ENCODE measurements at regions not wholly inside any gene's neighbourhood (a gene's known extent, or its start where the extent isn't known, plus 50 kb on each side); places are given as distances from the start of the nearest gene placed in this dataset.

GRCh38 chr10:90470966-90471365 is 386.9 kb downstream of the HTR7 start:
- no peak for DNase-seq (ENCODE audit: low spot score)

DNA sequence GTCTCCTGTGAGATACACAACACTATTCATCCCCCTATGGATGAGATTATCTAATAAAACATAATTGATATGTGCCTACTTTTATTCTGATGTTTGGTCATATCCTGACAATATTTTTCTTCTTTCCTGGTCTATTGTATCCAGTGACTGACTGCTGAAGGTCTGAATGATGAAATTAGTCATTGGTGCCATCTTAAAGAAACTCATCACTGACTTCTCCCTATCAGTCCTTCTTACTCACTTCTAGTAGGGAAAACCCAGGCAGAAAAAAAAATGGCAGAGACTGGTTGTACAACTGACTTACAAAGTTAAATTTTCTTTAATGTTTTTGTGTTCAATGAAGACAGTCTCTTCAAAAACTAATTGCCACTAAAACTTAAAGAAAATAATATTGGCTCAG is 377.4 kb downstream of the HTR7 start:
- DNase-seq (ENCODE audit: low spot score): no peak

DNA sequence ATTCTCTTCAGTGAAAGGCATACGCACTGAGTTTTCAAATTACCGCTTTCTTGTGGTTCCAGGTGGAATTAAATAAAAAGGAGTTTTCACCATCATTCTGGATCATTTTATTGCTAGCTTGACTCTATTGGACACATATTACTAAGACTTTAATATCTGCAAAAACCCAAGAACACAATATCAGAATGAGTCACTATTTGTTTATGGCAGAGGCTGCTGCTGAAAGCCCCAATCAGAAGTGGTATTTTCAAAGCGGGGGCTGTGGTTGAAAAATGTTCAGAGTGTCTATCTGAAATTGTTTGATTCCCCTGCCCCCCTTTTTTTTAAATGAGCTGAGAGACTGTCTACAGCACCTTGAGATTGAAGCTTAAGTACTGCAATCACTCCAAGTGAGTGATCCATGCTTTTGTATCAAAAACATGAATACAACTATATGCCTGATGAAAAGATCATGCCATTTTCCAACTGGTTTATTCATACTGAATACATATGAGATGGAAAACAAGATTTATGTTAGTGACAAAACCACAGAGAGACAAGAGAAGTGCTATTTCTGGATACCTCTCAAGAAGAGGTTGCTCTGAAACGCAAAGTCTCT is 376.4 kb downstream of the HTR7 start:
- no peak for DNase-seq (ENCODE audit: low spot score)

GRCh38 chr10:90484518-90484917 is 373.3 kb downstream of the HTR7 start:
- DNase-seq (ENCODE audit: low spot score): no peak

DNA sequence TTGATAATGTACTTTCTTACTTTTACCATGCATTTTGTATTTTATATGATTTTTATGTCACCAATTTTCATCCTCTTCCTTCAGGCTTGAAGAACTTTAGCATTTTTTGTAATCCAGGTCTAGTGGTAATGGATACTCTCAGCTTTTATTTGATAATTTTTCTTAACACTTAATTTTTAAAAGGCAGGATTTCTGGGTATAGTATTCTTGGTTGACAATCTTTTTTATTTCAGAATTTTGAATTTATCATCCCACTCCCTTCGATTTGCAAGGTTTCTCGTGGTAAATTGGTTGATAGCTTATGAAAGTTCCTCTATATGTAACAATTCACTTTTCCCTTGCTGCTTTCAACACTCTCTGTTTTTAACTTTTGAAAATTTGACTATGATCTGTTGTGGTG is 363.7 kb downstream of the HTR7 start:
- no peak for DNase-seq (ENCODE audit: low spot score)

- no peak for DNase-seq (ENCODE audit: low spot score)
Observed at GRCh38 chr10:90504172-90504571, 353.7 kb downstream of the HTR7 start.

DNA sequence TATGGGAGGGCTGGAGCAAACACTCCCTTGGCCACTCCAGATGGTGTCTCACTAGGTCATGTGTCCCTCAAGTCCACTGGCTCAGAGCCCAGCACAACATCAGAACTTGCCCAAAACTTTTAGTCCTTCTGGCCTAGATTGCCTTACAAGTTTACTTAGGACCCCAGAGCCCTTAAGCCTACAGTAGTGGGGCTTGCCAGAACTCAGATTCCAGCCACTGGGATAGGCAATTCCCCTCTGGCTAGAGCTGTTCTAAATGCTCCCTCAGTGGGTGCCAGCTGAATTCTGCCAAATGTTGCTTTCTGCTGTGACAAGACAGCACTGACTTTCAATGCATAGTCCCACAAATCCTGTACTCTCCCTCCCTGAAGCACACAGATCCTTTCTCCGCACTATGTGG is 331.1 kb downstream of the HTR7 start:
- no peak for DNase-seq (ENCODE audit: low spot score)

- DNase-seq (ENCODE audit: low spot score): no peak
Observed at GRCh38 chr10:90530521-90530920, 327.3 kb downstream of the HTR7 start.

DNA sequence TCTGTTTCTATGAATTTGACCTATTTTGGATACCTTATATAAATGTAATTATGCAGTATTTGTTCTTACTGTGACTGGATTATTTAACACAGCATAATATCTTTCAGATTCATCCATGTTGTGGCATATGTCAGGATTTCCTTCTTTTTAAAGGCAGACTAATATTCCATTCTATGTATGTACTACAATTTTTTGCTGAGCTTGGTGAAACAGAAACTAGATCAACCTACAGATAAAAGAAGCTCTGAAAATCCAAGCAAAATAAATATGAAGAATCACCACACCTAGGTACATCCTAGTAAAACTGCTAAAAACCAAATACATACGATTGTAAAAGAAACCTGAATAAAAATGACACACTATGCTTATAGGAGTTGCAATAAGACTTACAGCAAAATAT is 300.5 kb downstream of the HTR7 start:
- DNase-seq (ENCODE audit: low spot score): no peak

DNA sequence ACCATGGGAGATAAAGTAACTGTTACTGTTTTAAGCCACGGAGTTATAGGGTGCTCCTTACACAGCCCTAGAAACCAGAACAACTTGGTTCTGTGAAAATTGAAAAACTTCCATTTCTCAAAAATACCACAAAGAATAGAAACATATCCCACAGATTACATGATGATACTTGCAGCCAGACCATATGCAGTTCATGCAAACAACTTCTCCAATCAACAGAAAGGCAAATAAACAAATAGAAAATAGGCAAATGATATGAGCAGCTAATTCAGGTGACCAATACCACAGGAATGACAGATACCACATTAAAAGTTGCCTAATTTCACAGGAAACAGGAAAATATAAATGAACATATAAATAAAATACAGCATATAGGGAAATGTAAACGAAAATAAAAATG is 297.5 kb downstream of the HTR7 start:
- no peak for DNase-seq (ENCODE audit: low spot score)

DNA sequence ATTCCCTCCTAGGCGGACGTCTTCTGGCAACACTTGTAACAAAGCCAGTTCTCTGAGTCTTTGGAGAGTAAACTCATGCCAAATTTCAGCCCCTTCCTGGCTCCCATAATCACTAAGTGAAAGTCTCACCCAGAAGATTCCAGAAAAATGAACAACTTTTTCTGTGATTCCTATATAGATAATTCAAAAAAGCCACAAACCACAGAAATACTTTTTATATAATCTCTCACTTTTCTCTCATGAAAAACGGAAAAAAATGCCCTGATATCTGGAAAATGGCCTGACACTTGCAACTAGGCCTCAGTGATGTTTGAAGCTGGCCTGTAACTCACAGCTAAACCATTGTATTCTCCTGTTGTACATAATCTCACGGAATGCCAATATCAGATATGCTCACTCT is 296.2 kb downstream of the HTR7 start:
- no peak for DNase-seq (ENCODE audit: low spot score)

GRCh38 chr10:90571481-90572258 is 286.2 kb downstream of the HTR7 start:
- no peak for DNase-seq (ENCODE audit: low spot score)

DNA sequence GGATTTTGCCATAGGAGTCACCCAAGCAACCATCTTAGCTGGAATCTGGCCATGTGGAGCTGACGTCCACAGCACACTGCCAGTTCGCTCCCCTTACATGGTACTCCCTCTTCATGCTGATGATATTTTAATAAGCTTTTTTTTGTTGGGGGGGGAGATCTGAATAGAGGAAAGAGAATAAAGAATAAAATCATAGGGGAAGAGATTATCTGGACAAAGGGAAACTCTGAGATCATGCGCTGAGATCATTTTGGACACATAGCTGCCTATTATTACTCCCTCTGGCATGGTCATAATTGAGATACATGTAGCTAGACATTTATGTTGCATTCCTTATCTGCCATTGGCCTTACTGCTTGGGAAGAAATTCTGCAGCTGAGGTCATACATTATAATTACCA is 282.7 kb downstream of the HTR7 start:
- no peak for DNase-seq (ENCODE audit: low spot score)

- no peak for DNase-seq (ENCODE audit: low spot score)
Observed at GRCh38 chr10:90577569-90577968, 280.3 kb downstream of the HTR7 start.

DNA sequence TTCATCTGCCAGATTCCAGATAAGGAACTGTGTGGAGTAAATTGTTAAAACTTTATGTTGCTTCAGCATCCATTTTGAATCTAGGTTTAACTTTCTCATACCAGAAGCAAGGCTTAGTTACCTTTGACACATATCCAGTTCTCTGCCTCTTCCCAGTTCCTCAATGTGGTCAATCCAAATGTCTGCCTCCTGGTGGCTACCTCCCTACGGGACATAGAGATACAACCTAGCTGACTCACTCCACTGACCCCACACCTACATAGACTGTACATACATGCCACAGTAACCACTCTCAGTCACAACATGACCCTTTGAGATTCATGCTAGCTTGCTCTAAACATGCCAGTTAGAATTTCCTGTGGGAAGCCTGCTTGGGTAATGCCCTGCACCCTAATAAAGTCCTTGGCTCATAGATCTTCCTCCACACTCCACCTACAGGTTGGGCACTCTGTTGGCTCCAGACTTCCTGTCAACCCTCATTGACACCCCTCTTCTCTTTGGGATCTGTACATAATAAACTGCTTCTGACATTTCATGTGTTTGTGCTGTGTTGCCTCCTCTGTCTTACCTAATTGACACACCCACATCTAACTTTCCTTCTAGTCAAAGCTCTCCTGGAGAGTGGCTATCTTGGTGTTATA is 278.1 kb downstream of the HTR7 start:
- DNase-seq (ENCODE audit: low spot score): peak; percentile 21

- DNase-seq (ENCODE audit: low spot score): no peak
Observed at GRCh38 chr10:90583416-90583815, 274.4 kb downstream of the HTR7 start.

- DNase-seq (ENCODE audit: low spot score): no peak
Observed at GRCh38 chr10:90587081-90587491, 270.8 kb downstream of the HTR7 start.

- no peak for DNase-seq (ENCODE audit: low spot score)
Observed at GRCh38 chr10:90587561-90587960, 270.3 kb downstream of the HTR7 start.

GRCh38 chr10:90588222-90588621 is 269.6 kb downstream of the HTR7 start:
- DNase-seq (ENCODE audit: low spot score): no peak

GRCh38 chr10:90589825-90590224 is 268.0 kb downstream of the HTR7 start:
- no peak for DNase-seq (ENCODE audit: low spot score)

DNA sequence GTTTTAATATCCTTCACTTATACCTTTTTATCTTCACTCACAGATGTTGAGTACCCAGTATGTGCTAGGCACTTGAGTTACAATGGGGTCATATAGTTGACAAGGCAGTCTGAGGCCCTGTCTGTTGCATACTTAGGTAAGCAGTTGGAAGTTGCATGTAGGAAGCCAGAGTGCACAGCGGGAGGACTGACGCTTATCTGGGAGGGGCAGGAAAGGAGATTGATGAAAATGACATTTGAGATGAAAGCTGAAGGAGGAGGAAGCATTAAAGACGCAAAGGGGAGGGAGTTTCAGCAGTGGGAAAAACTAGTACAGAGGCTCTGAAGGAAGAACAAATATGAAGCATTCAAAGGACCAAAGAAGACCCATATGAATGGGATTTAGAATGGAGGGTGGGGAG is 266.2 kb downstream of the HTR7 start:
- no peak for DNase-seq (ENCODE audit: low spot score)

DNA sequence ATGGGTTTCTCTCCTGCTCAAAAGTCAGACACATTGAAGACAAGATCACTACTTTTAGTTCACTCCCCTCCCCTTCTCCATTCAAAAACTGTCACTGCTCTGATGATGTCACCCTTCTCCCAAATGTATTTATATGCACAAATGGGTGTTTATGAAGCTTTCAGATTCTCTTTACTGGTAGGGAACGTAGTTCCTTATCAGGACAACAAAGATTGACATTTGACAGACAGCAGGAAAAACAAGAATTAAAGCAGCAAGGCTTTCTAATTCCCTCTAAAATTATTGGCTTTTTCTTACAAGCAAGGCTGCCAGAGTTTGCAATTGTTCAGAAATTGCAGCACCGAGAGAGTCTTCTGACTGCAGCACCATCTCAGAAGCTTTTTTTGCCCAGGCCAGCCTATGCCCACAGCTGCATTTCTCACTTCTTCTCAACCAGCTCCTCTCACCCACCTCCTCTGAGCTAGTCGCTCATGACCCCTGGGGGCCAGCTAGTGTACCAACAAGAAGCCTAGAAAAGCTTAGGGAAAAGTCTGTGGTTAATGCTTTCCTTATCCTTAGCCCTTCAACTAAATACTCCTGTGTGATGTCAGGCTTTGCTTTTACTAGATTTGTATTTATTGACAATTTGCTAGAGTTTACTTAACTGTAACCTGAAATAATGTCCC is 265.1 kb downstream of the HTR7 start:
- peak; percentile 71 for DNase-seq (ENCODE audit: low spot score)

- DNase-seq (ENCODE audit: low spot score): no peak
Observed at GRCh38 chr10:90598513-90598912, 259.3 kb downstream of the HTR7 start.

Data from iPS-NIHi11 (cell line).